Endothelial cell of umbilical vein (primary cell): ENCODE measurements at regions not wholly inside any gene's neighbourhood (a gene's known extent, or its start where the extent isn't known, plus 50 kb on each side); places are given as distances from the start of the nearest gene placed in this dataset.

ENCODE experiments used
- BruUV-seq: library from RNA; stranded (reverse); fragments of 400-500 nt; replicated peaks from 2 replicates; lab custom pipeline; 2021; lab: Mats Ljungman, UMichigan
- CTCF ChIA-PET: fragments of 300-600, 350-600 bp; sonication (Branson Sonifier 250); formaldehyde crosslinking; loops from one replicate; lab custom pipeline; 2021; ENCODE audit warnings: antibody characterized with exemption, inconsistent platforms; lab: Charles Lee
- POLR2A ChIA-PET: fragments of 300-600, 350-600 bp; sonication (Branson Sonifier 250); formaldehyde crosslinking; loops from one replicate; lab custom pipeline; 2021; ENCODE audit warnings: antibody characterized with exemption, inconsistent platforms; lab: Charles Lee
- DNase-seq: peaks from one replicate; pipeline ENCODE4 v3.0.0-alpha.2; 2011; ENCODE audit warnings: low read depth, low spot score
- FAIRE-seq: peaks from 2 replicates; lab custom pipeline; 2011; peaks lifted over from hg19 to GRCh38; lab: Jason Lieb, UNC
- H2AFZ ChIP-seq: 2 replicates; pipeline ENCODE4 v1.6.0; 2012; ENCODE audit warnings: low read depth, low read length, control low read depth, inconsistent platforms
- H3K27ac ChIP-seq: 2 replicates; pipeline ENCODE4 v1.5.1; 2011; ENCODE audit warnings: low read depth, mild to moderate bottlenecking, control low read depth, low read length, moderate library complexity; ENCODE audit not compliant: insufficient read depth
- H3K27me3 ChIP-seq, 2 experiments: 2 replicates each; pipeline versions ENCODE4 v1.6.0 to v1.6.1; 2011; ENCODE audit warnings: low read length in 2 of 2, mixed read lengths in 1 of 2; ENCODE audit not compliant: control insufficient read depth in 2 of 2, insufficient read depth in 2 of 2
- H3K36me3 ChIP-seq, 2 experiments: 2 replicates in 1 of 2; 3 replicates in 1 of 2; pipeline ENCODE4 v1.5.1; 2011; ENCODE audit warnings: low read length in 2 of 2, mild to moderate bottlenecking in 1 of 2, moderate library complexity in 1 of 2; ENCODE audit not compliant: control insufficient read depth in 2 of 2, insufficient read depth in 2 of 2; ENCODE audit errors: extremely low read depth in 1 of 2
- H3K4me1 ChIP-seq: 3 replicates; pipeline ENCODE4 v1.5.1; 2011; ENCODE audit warnings: mild to moderate bottlenecking, low read length; ENCODE audit not compliant: control insufficient read depth, insufficient read depth; ENCODE audit errors: extremely low read depth
- H3K4me2 ChIP-seq: 2 replicates; pipeline ENCODE4 v1.6.1; 2011; ENCODE audit warnings: low read length, control low read depth, mixed read lengths; ENCODE audit not compliant: insufficient read depth
- H3K4me3 ChIP-seq, 3 experiments: fragments of 200-600 bp in 1 of 3; sonication (generic), shearing (Covaris generic) in 1 of 3; replicated peaks in 1 of 3; 2 replicates each; pipeline ENCODE4 v1.5.1; 2011 to 2016; ENCODE audit warnings: control low read depth in 3 of 3, low read length in 3 of 3, mild to moderate bottlenecking in 2 of 3, inconsistent platforms in 1 of 3, low read depth in 1 of 3, moderate library complexity in 1 of 3; ENCODE audit not compliant: insufficient read depth in 1 of 3
- H3K79me2 ChIP-seq: 2 replicates; pipeline ENCODE4 v1.6.0; 2012; ENCODE audit warnings: low read length, inconsistent platforms; ENCODE audit not compliant: control insufficient read depth, insufficient read depth
- H3K9ac ChIP-seq: replicated peaks from 2 replicates; pipeline ENCODE3; 2011; ENCODE audit warnings: low read length, control low read depth; ENCODE audit not compliant: insufficient read depth; ENCODE audit errors: extremely low read depth
- H3K9me1 ChIP-seq: replicated peaks from 3 replicates; pipeline ENCODE4 v1.6.0; 2011; ENCODE audit warnings: mild to moderate bottlenecking, low read length; ENCODE audit not compliant: control insufficient read depth, insufficient read depth; ENCODE audit errors: extremely low read depth
- H3K9me3 ChIP-seq: replicated peaks from 2 replicates; pipeline ENCODE4 v1.5.1; 2012; ENCODE audit warnings: low read length, inconsistent platforms; ENCODE audit not compliant: control insufficient read depth, insufficient read depth
- H4K20me1 ChIP-seq: replicated peaks from 2 replicates; pipeline ENCODE3; 2011; ENCODE audit warnings: mild to moderate bottlenecking, low read length; ENCODE audit not compliant: control insufficient read depth, insufficient read depth; ENCODE audit errors: extremely low read depth
- CTCF ChIP-seq, 2 donors: IDR thresholded peaks; 1 replicate in 1 of 2; 2 replicates in 1 of 2; pipeline ENCODE4 v1.5.1; 2011; ENCODE audit warnings: low read length in 2 of 2, mild to moderate bottlenecking in 2 of 2, moderate library complexity in 2 of 2, control low read depth in 1 of 2, inconsistent platforms in 1 of 2, low read depth in 1 of 2; ENCODE audit not compliant: insufficient read depth in 1 of 2; ENCODE audit errors: extremely low read depth in 1 of 2
- EZH2 ChIP-seq: IDR thresholded peaks from 2 replicates; pipeline ENCODE4 v1.6.1; 2012; ENCODE audit warnings: borderline replicate concordance, low read depth, mild to moderate bottlenecking, moderate library complexity, low read length, inconsistent platforms; ENCODE audit not compliant: severe bottlenecking
- FOS ChIP-seq: IDR thresholded peaks from 2 replicates; pipeline ENCODE4 v1.6.1; 2011; ENCODE audit warnings: mild to moderate bottlenecking, low read length, moderate library complexity, borderline replicate concordance; ENCODE audit not compliant: insufficient read depth
- GATA2 ChIP-seq: IDR thresholded peaks from 2 replicates; pipeline ENCODE4 v1.7.0; 2011; ENCODE audit warnings: low read depth, mild to moderate bottlenecking, moderate library complexity, mixed read lengths, low read length; ENCODE audit not compliant: insufficient read length, insufficient read depth
- MAX ChIP-seq: IDR thresholded peaks from 2 replicates; pipeline ENCODE4 v1.6.1; 2011; ENCODE audit not compliant: insufficient read depth, insufficient read length
- MYC ChIP-seq: IDR thresholded peaks from one replicate; pipeline ENCODE4 v1.6.1; 2011; ENCODE audit warnings: mild to moderate bottlenecking, low read depth, low read length
- POLR2A ChIP-seq: IDR thresholded peaks from 2 replicates; pipeline ENCODE4 v1.6.1; 2012; ENCODE audit warnings: low read depth, mild to moderate bottlenecking, control low read depth, low read length
- POLR2AphosphoS5 ChIP-seq: IDR thresholded peaks from 2 replicates; pipeline ENCODE4 v1.6.1; 2012; ENCODE audit warnings: low read depth, mild to moderate bottlenecking, control low read depth, low read length, moderate library complexity; ENCODE audit not compliant: insufficient read depth
- dilution Hi-C: fragments of 300-500 bp; cut with MboI; formaldehyde crosslinking; loops from one replicate; pipeline ENCODE4 v1.15.0; 2019; ENCODE audit warnings: low sequenced_read_pairs; ENCODE audit not compliant: extremely low pct_ligation_motif_present
- intact Hi-C: fragments of 100-400 bp; cut with micrococcal nuclease; formaldehyde crosslinking; loops from one replicate; pipeline ENCODE4 v1.10.0; 2022

- Histone ChIP-seq H3K4me3 (no peak overlapping the region), H3K9ac (no peak overlapping the region), H3K9me1 (no peaks in the 10 kb centered on the region), H3K79me2 (no peaks in the 10 kb centered on the region), H3K36me3 (no peaks in the 10 kb centered on the region), H4K20me1 (no peaks in the 10 kb centered on the region), H2AFZ (no peak overlapping the region), H3K27me3 (no peaks in the 10 kb centered on the region), H3K4me2 (no peak overlapping the region), H3K27ac (no peak overlapping the region), H3K9me3 (no peaks in the 10 kb centered on the region), H3K4me1 (no peaks in the 10 kb centered on the region)
- intact Hi-C loops, result no loop called here
- dilution Hi-C loops, result no loop called here
- ChIA-PET CTCF (no interaction called here), POLR2A (no interaction called here)
- no peak for FAIRE-seq
- TF ChIP-seq MYC (no peak), CTCF (IDR thresholded peaks at IDR 0.05; ENCODE audit: extremely low read depth in 1 of 2, insufficient read depth in 1 of 2, low read depth in 1 of 2, low read length in 2 of 2) (no peak), FOS (no peak), MAX (no peak), GATA2 (no peak), EZH2 (no peak), POLR2AphosphoS5 (no peak), POLR2A (no peak)
- BruUV-seq, result no TSS peak
- no peak for DNase-seq
Observed at GRCh38 chr12:91651728-91652127, 469.1 kb upstream of the DCN start.
